GM23248 (cell line): ENCODE measurements at regions not wholly inside any gene's neighbourhood (a gene's known extent, or its start where the extent isn't known, plus 50 kb on each side); places are given as distances from the start of the nearest gene placed in this dataset.

ENCODE experiments used
- EZH2 ChIP-seq: fragments of 200-600 bp; sonication (generic); IDR thresholded peaks from 2 replicates; pipeline ENCODE4 v1.6.1; 2018; ENCODE audit warnings: antibody characterized with exemption, mild to moderate bottlenecking; ENCODE audit not compliant: insufficient read depth, poor library complexity, severe bottlenecking
- EZH2phosphoT487 ChIP-seq: fragments of 200-600 bp; sonication (generic); IDR thresholded peaks from 2 replicates; pipeline ENCODE4 v1.6.1; 2018; ENCODE audit warnings: antibody characterized with exemption, moderate library complexity, mild to moderate bottlenecking, low read depth; ENCODE audit not compliant: insufficient read depth

- TF ChIP-seq EZH2 (no peak), EZH2phosphoT487 (no peak)
These were observed 295.1 kb downstream of the MIAT start for GRCh38 chr22:26952451-26953011.
